Pons (tissue), 1 donor: ENCODE measurements at regions not wholly inside any gene's neighbourhood (a gene's known extent, or its start where the extent isn't known, plus 50 kb on each side); places are given as distances from the start of the nearest gene placed in this dataset.
"Not testable (repeated sequence)": the region's sequence is repeated elsewhere in the genome, so short reads cannot be mapped to it uniquely, and the experiment has no call there.

Source experiments
- DNase-seq: peaks from one replicate; pipeline ENCODE4 v3.0.0-alpha.2; 2016; ENCODE audit warnings: low spot score

GRCh38 chr13:58369936-58370335 is 738.4 kb downstream of the PCDH17 start:
- no peak for DNase-seq

DNA sequence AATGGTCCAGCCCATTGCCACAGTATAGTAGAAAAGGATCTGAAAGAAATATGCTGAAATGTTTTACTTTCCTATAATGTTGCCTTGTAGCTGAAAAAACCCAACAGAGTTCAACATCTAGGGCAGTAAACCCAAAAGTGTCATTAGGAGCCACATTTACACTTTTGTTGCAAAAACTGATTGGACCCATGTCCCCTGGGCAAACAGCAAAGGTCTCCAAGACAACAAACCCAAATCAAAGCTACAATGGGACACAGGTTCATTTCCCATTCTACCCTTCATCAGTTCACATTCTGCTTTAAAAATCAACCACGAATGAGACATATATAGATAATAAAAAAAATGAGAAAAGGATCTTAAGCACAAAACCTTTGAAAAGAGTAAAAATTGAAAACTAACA is 744.8 kb downstream of the PCDH17 start:
- DNase-seq, result no peak

DNA sequence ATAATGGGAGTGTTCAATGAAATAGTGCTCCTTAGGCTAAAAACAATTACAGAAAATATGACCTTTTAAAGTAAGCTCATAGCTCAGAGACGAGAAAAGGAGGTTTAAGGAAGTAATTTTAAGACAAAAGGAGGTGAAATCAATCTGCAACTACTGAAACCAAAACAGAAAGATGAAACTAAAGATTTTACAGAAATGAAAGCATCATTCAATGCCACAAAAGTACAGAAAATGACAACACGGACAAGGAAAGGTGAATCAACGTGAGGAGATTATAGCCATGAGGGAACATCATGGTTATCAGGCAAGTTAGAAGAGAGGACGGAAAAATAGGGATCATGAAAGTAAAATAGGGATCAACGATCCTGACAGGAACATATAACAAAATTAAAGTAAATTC is 745.2 kb downstream of the PCDH17 start:
- DNase-seq, result no peak

DNA sequence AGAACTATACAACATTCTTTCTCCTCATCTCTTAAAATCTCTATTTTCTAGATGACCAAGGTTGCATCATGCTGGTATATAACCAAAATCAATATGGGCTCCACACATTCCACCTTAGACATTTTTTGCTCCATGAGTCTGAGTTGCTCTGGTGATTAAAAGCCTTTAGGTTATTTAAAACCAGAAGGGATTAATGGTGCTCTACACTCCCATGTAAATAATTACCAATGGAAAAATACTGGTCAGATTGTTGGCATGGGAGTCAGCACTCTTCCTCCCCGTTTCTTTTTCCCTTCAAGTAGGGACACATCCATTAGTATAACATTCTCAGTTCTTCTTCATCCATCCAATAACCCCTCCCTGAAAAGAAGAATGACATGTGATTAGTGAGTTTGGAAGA is 747.7 kb downstream of the PCDH17 start:
- DNase-seq, result no peak

DNA sequence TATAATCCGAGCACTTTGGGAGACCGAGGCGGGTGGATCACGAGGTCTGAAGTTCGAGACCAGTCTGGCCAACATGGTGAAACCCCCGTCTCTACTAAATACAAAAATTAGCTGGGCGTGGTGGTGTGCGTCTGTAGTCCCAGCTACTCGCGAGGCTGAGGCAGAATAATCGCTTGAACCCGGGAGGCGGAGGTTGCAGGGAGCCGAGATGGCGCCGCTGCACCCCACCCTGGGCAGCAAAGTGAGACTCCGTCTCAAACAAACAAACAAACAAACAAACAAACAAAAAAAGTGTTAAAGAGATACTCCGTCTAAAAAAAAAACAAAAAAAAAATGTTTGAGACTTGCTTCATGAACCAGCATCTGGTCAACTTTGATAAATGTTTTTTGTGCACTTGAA is 753.8 kb downstream of the PCDH17 start:
- DNase-seq, result not testable (repeated sequence)

- DNase-seq, result no peak
Observed at GRCh38 chr13:58397596-58398387, 766.2 kb downstream of the PCDH17 start.

DNA sequence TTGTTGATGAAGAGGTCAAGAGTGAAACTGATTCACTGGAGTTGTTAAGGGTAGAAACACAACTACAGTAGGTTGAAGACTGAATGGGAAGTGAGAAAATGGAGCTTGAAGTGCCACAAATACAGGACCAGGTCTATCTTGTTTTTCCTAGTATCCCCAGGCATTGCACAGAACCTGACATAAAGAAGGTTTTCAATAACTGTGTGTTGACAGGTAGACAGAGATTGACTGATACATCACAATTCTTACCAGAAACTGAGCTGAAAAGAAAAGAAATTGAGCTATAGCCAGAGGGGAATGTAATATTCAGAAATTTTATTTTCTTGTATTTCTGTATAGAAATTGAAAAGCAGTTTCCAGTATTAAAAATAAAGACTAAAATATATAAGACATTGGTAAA is 767.7 kb downstream of the PCDH17 start:
- DNase-seq, result no peak

DNA sequence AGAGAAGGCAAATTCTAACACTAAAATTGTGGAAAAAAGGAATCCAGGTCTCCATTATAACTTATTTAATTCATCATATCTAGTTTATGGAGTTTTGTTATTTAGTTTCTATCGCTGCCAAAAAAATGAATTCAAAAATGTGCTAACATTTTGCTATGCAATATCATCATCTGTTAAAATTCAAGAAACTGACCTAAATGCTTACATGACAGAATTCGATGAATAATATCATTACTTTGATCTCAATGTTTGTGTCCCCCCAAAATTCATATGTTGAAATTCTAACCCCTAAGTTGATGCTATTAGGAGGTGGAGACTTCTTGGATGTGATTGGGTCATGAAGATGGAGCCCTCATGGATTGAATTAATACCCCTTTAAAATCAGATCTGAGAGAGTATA is 775.0 kb downstream of the PCDH17 start:
- DNase-seq, result no peak

- no peak for DNase-seq
Observed at GRCh38 chr13:58429917-58430316, 798.4 kb downstream of the PCDH17 start.

DNA sequence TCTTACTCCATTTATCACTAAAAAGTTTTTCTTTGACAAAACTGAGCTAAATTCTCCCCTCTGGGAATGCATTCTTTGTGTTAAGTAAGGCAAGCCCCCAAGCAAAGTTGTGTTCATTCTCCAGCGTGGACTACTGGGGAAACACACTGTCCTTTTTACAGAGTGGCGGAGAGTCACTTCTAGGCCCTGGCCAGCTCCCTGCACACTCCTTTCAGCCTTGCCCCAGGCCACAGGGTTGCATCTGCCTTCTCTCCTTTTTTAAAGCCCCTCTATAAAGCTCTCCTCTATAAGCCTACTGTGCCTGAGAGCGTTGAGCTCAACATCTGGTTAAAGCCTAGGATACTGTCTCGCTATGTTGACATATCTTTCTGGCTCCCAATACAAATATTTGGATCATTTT is 803.4 kb downstream of the PCDH17 start:
- DNase-seq, result no peak

- no peak for DNase-seq
Observed at GRCh38 chr13:58437427-58437826, 805.9 kb downstream of the PCDH17 start.

GRCh38 chr13:58446979-58447378 is 815.4 kb downstream of the PCDH17 start:
- DNase-seq, result no peak

DNA sequence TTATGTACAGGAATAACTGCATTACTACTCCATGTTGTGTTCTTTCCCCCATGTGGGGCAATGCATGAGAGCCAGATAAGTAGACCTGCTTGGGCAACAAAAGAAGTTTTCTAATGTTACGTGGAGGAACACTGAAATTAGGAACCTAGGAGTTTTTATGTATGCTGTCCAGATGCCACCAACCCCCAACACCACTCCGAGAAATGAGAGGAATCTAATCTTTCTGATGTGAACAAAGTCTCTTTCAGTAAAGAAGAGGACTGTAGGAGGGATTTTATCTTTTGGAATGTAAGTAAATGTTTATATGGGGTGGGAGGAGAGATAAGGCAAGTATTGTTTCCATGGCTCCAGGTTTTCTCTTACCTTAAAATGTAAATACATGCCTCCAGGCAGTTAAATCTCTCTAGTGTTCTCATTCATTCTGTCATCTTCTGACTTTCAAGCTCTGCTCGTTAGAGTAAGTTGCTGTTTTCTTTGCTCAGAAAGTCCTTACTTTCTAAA is 820.6 kb downstream of the PCDH17 start:
- DNase-seq, result no peak

DNA sequence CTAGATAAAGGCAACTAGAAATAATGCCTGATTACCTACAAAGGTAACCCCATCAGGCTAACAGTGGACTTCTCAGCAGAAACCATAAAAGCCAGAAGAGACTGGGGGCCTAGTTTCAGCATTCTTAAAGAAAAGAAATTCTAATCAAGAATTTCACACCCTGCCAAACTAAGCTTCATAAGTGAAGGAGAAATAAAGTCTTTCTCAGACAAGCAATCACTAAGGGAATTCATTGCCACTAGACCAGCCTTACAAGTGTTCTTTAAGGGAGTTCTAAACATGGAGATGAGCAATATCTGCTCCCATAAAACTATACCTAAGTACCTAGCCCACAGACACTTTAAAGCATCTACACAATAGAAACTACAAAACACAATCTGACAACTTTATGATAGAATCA is 823.5 kb downstream of the PCDH17 start:
- no peak for DNase-seq

DNA sequence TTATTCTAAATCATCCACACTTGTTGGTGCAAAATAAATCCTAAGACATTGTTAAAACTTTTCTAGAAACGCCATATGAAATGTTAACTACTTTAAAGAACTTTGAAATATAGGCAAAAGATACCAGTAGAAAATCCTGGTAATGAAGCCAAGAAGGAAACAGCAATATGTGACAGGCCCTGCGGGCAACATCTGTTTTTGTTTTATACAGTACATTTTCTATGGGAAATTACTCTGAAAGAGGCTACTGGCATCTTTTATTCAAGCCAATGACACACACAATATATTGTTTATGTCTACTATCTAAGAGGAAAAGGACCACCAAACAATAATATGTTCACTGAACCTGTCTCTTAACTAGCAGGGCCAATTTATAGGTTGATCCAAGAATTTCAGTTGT is 829.7 kb downstream of the PCDH17 start:
- no peak for DNase-seq

DNA sequence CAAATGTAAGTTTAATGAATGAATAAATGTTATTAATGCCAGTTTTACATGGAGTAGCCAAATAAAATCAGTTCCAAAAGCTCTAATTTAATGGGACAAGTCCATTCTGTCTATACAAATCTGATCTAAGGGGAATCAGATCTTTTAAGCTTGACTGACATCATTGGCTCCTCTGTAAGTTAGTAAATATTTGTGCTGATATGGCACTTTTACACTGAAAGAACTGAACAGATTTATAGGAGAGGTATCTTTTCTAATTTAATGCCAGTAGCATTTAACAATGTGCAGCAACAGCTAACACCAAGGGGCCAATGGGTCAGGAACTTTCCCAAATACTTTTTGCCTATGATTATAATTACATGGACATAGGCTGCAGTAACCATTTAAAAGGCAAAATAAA is 832.3 kb downstream of the PCDH17 start:
- no peak for DNase-seq

GRCh38 chr13:58467176-58467575 is 835.6 kb downstream of the PCDH17 start:
- no peak for DNase-seq

GRCh38 chr13:58472483-58472882 is 840.9 kb downstream of the PCDH17 start:
- no peak for DNase-seq

DNA sequence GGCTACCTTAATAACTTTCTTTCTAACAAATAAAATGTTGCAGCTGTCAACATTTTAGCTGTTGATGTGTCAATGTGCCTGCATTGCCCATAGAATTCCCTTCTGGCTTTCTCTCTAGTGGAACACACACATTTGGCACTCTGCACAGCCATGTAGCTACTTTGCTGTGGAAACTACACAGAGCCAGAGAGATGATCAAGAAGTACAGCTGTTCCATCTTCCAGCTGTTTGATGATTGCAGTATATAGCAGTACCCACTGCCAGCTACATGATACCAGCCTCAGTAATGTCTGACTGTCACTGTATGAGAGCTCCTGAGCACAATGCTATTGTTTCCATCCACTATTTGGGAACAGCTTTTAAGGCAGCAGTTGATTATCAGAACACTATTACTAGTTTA is 843.0 kb downstream of the PCDH17 start:
- DNase-seq, result no peak

- DNase-seq, result no peak
Observed at GRCh38 chr13:58476206-58476918, 844.8 kb downstream of the PCDH17 start.

GRCh38 chr13:58478858-58479257 is 847.3 kb downstream of the PCDH17 start:
- no peak for DNase-seq

DNA sequence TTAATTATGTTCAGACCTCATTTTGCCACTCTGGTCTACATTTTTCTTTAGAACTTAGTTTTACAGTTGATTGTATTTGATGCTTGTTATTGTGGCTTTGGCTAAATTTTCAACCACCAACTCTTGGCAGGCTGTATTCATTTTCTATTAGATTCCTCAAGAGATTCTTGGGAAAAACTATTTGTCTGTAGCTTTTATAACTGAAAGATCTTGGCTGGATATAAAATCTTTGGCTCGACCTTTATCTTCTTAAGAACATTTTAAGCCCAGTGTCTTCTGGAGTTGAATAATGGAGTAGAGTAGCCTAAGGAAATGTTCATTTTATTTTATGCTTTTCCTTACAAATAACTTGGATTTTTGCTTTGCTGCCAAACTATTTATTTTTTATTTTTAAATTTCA is 848.5 kb downstream of the PCDH17 start:
- no peak for DNase-seq

GRCh38 chr13:58488251-58488650 is 856.7 kb downstream of the PCDH17 start:
- DNase-seq, result no peak

DNA sequence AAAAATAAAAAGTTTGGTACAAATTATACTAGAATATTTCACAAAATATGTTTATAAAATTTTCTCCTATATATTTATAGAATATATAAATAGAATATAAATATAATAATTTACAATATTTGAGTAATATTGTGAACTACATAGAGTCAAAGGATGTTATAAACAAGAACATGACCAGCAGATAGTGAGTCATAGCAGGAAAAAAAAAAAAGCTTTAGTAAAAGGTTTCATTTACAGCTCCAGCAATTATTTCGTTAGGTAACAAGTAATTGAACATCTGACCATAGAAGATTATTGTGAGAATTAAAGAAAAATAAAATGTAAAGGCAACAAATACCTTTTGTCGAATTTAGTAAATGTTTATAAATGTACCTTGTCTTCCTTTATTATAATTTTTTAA is 864.1 kb downstream of the PCDH17 start:
- DNase-seq, result no peak
